ENCODE measurements at regions not wholly inside any gene's neighbourhood (a gene's known extent, or its start where the extent isn't known, plus 50 kb on each side); places are given as distances from the start of the nearest gene placed in this dataset.

- H3K4me2 ChIP-seq (ENCODE audit: insufficient read depth, insufficient read length, low read length), result peak overlapping the region; percentile 25
- H4K8ac ChIP-seq (replicated peaks; ENCODE audit: insufficient read length, low read depth, low read length), result no peak overlapping the region
- no peaks in the 10 kb centered on the region for H3K9me3 ChIP-seq (ENCODE audit: control insufficient read depth, low read depth, low read length)
- no peak overlapping the region for H4K91ac ChIP-seq (ENCODE audit: insufficient read length, low read depth, low read length)
- H3K27ac ChIP-seq (ENCODE audit: insufficient read length, low read depth, low read length), result no peak overlapping the region
- H3K23me2 ChIP-seq (ENCODE audit: insufficient read length, low read depth, low read length, poor library complexity, severe bottlenecking), result no peaks in the 10 kb centered on the region
- H2BK120ac ChIP-seq (ENCODE audit: low read depth, low read length, poor library complexity, severe bottlenecking), result no peak overlapping the region
- no peak overlapping the region for H4K5ac ChIP-seq (ENCODE audit: insufficient read length, low read depth, low read length)
- no peak overlapping the region for H3K14ac ChIP-seq (ENCODE audit: insufficient read depth, low read length)
- H3K4me1 ChIP-seq (ENCODE audit: insufficient read depth, low read length), result peaks cover 7% of the 10 kb centered on the region; the same call in 1 of the 2 replicates
- TF ChIP-seq CTCF (conservative IDR thresholded peaks at IDR 0.05), result no peak
- H3K27me3 ChIP-seq (ENCODE audit: insufficient read depth, low read length), result no peaks in the 10 kb centered on the region
- WGBS (ENCODE audit: extremely low coverage, insufficient read length, low lambda C conversion rate), result no CpG with 5 or more reads among the region's 2 CpGs
- no peak overlapping the region for H2AFZ ChIP-seq (ENCODE audit: low read length)
- H3T11ph ChIP-seq (ENCODE audit: low read length), result no peak overlapping the region
- no peaks in the 10 kb centered on the region for H3K79me2 ChIP-seq (ENCODE audit: insufficient read depth, low read length)
- no peaks in the 10 kb centered on the region for H3K9me3 Mint-ChIP-seq
- H3K36me3 Mint-ChIP-seq (ENCODE audit: insufficient read depth in 1 of 3, low read depth in 3 of 3), result peaks cover 0 to 8% (median 0%) of the 10 kb centered on the region in 3 experiments; a peak in 3 of 7 replicates
- H2BK5ac ChIP-seq (ENCODE audit: insufficient read length, low read length), result no peak overlapping the region
- H3K18ac ChIP-seq (ENCODE audit: insufficient read length, low read depth, low read length), result no peak overlapping the region
- H3K4me3 Mint-ChIP-seq, result peak overlapping the region; percentile 8 to 26; a peak in 2 of 5 replicates
- H4K20me1 ChIP-seq (ENCODE audit: control insufficient read depth, insufficient read depth, insufficient read length), result no peaks in the 10 kb centered on the region
- H3K9ac ChIP-seq (ENCODE audit: extremely low read depth, insufficient read length, low read length), result no peak overlapping the region
- H2BK20ac ChIP-seq (ENCODE audit: low read depth, low read length, poor library complexity, severe bottlenecking), result no peak overlapping the region
- no peak overlapping the region for H3K23ac ChIP-seq (ENCODE audit: insufficient read length, low read depth, low read length)
- no peaks in the 10 kb centered on the region for H3K27me3 Mint-ChIP-seq (ENCODE audit: low read depth)
- H2BK15ac ChIP-seq (ENCODE audit: low read depth, low read length), result no peak overlapping the region
- H2AK5ac ChIP-seq (ENCODE audit: insufficient read length, low read length), result no peak overlapping the region
- no peak for DNase-seq
- H3K56ac ChIP-seq (ENCODE audit: insufficient read length, low read depth, low read length), result no peak overlapping the region
- H3K4me1 Mint-ChIP-seq, result peaks cover 60 to 63% of the 10 kb centered on the region in 2 experiments
- no peak overlapping the region for H3K4ac ChIP-seq (ENCODE audit: low read depth, low read length)
- H3K79me1 ChIP-seq (ENCODE audit: insufficient read depth, low read depth, low read length, poor library complexity, severe bottlenecking), result no peaks in the 10 kb centered on the region
- no peak overlapping the region for H2BK12ac ChIP-seq (ENCODE audit: insufficient read length, low read depth, low read length)
- H3K27ac Mint-ChIP-seq, result peak overlapping the region in 2 of 3 experiments; percentile 81 to 97; a peak in 4 of 7 replicates
These were observed 1307.3 kb downstream of the ROBO2 start for GRCh38 chr3:78347176-78347575.
